HepG2 (cell line): ENCODE measurements at regions not wholly inside any gene's neighbourhood (a gene's known extent, or its start where the extent isn't known, plus 50 kb on each side); places are given as distances from the start of the nearest gene placed in this dataset.

Source experiments
- ATF1 ChIP-seq: IDR thresholded peaks from 2 replicates; pipeline ENCODE4 v1.6.1; 2016; ENCODE audit warnings: mild to moderate bottlenecking, control low read depth
- KDM2A ChIP-seq: sonication (generic); formaldehyde crosslinking; IDR thresholded peaks from 2 replicates; pipeline ENCODE4 v1.4.0; 2020; ENCODE audit warnings: low read depth, missing genetic modification reagents, borderline replicate concordance
- MIER3 ChIP-seq: IDR thresholded peaks from 2 replicates; pipeline ENCODE4 v1.6.1; 2016; ENCODE audit warnings: missing compliant biosample characterization, borderline replicate concordance
- ZNF160 ChIP-seq: sonication (generic); formaldehyde crosslinking; IDR thresholded peaks from 2 replicates; pipeline ENCODE4 v1.8.0; 2022; ENCODE audit warnings: mild to moderate bottlenecking, inconsistent platforms, missing genetic modification reagents
- ZNF564 ChIP-seq: sonication (generic); formaldehyde crosslinking; IDR thresholded peaks from 2 replicates; pipeline ENCODE4 v1.8.1; 2023; ENCODE audit warnings: mild to moderate bottlenecking, missing genetic modification reagents
- ZNF766 ChIP-seq: sonication (generic); formaldehyde crosslinking; IDR thresholded peaks from 2 replicates; pipeline ENCODE4 v1.5.0; 2020; ENCODE audit warnings: missing genetic modification reagents, borderline replicate concordance
- ZNF788 ChIP-seq: sonication (generic); formaldehyde crosslinking; IDR thresholded peaks from 2 replicates; pipeline ENCODE4 v1.5.0; 2020; ENCODE audit warnings: mild to moderate bottlenecking, missing genetic modification reagents, borderline replicate concordance
- TF ChIP-seq, protein P1 (sequence below): sonication (generic); formaldehyde crosslinking; IDR thresholded peaks from one replicate; pipeline ENCODE4 v1.5.1; 2020; ENCODE audit warnings: mild to moderate bottlenecking, missing genetic modification reagents; ENCODE audit errors: not compliant biosample characterization

DNA sequence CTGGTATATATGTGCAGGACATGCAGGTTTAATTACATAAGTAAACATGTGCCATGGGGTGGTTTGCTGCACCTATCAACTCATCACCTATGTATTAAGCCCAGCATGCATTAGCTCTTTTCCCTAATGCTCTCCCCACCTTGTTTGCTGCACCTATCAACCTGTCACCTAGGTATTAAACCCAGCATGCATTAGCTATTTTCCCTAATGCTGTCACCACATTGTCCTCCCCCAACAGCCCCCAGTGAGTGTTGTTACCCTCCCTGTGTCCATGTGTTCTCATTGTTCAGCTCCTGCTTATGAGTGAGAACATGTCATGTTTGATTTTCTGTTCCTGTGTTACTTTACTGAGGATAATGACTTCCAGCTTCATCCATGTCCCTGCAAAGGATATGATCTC lies 300.5 kb downstream of the ANKRD7 start (continued):
- TF ChIP-seq, protein P1, sequence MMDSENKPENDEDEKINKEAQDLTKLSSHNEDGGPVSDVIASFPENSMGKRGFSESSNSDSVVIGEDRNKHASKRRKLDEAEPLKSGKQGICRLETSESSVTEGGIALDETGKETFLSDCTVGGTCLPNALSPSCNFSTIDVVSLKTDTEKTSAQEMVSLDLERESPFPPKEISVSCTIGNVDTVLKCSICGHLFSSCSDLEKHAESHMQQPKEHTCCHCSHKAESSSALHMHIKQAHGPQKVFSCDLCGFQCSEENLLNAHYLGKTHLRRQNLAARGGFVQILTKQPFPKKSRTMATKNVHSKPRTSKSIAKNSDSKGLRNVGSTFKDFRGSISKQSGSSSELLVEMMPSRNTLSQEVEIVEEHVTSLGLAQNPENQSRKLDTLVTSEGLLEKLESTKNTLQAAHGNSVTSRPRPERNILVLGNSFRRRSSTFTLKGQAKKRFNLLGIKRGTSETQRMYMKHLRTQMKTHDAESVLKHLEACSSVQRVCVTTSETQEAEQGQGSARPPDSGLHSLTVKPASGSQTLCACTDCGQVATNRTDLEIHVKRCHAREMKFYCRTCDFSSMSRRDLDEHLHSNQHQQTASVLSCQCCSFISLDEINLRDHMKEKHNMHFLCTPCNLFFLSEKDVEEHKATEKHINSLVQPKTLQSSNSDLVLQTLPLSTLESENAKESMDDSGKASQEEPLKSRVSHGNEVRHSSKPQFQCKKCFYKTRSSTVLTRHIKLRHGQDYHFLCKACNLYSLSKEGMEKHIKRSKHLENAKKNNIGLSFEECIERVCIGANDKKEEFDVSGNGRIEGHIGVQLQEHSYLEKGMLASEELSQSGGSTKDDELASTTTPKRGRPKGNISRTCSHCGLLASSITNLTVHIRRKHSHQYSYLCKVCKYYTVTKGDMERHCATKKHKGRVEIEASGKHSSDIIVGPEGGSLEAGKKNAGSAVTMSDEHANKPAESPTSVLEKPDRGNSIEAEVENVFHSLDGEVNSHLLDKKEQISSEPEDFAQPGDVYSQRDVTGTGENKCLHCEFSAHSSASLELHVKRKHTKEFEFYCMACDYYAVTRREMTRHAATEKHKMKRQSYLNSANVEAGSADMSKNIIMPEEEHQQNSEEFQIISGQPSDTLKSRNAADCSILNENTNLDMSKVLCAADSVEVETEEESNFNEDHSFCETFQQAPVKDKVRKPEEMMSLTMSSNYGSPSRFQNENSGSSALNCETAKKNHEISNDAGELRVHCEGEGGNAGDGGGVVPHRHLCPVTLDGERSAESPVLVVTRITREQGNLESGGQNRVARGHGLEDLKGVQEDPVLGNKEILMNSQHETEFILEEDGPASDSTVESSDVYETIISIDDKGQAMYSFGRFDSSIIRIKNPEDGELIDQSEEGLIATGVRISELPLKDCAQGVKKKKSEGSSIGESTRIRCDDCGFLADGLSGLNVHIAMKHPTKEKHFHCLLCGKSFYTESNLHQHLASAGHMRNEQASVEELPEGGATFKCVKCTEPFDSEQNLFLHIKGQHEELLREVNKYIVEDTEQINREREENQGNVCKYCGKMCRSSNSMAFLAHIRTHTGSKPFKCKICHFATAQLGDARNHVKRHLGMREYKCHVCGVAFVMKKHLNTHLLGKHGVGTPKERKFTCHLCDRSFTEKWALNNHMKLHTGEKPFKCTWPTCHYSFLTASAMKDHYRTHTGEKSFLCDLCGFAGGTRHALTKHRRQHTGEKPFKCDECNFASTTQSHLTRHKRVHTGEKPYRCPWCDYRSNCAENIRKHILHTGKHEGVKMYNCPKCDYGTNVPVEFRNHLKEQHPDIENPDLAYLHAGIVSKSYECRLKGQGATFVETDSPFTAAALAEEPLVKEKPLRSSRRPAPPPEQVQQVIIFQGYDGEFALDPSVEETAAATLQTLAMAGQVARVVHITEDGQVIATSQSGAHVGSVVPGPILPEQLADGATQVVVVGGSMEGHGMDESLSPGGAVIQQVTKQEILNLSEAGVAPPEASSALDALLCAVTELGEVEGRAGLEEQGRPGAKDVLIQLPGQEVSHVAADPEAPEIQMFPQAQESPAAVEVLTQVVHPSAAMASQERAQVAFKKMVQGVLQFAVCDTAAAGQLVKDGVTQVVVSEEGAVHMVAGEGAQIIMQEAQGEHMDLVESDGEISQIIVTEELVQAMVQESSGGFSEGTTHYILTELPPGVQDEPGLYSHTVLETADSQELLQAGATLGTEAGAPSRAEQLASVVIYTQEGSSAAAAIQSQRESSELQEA (CRISPR knock-in tag) = no peak
- TF ChIP-seq ZNF766 (CRISPR knock-in tag) = no peak
- no peak for TF ChIP-seq ZNF788 (CRISPR knock-in tag)
- TF ChIP-seq ZNF160 (CRISPR knock-in tag) = no peak
- TF ChIP-seq ATF1 (CRISPR knock-in tag) = no peak
- no peak for TF ChIP-seq MIER3 (CRISPR knock-in tag)
- no peak for TF ChIP-seq ZNF564 (CRISPR knock-in tag)
- no peak for TF ChIP-seq KDM2A (CRISPR knock-in tag)
